GM06990 (cell line): ENCODE measurements at regions not wholly inside any gene's neighbourhood (a gene's known extent, or its start where the extent isn't known, plus 50 kb on each side); places are given as distances from the start of the nearest gene placed in this dataset.

Source experiments
- DNase-seq: peaks from one replicate; pipeline ENCODE4 v3.0.0-alpha.2; 2011; ENCODE audit not compliant: insufficient read length; ENCODE audit errors: extremely low read depth
- H3K27me3 ChIP-seq: replicated peaks from 2 replicates; pipeline ENCODE4 v1.6.0; 2011; ENCODE audit warnings: low read length; ENCODE audit not compliant: control insufficient read depth, insufficient read depth
- H3K36me3 ChIP-seq: 2 replicates; pipeline ENCODE4 v1.5.1; 2011; ENCODE audit warnings: low read length; ENCODE audit not compliant: control insufficient read depth, insufficient read depth
- H3K4me3 ChIP-seq: replicated peaks from 2 replicates; pipeline ENCODE4 v1.5.1; 2011; ENCODE audit warnings: low read depth, mild to moderate bottlenecking, control low read depth, low read length
- CTCF ChIP-seq: IDR thresholded peaks from 2 replicates; pipeline ENCODE4 v1.5.1; 2011; ENCODE audit warnings: low read length, control low read depth, mild to moderate bottlenecking, inconsistent platforms; ENCODE audit not compliant: insufficient read depth, poor library complexity, severe bottlenecking

GRCh38 chr3:102026656-102027055 lies 177.3 kb downstream of the NFKBIZ start:
- no peak for TF ChIP-seq CTCF
- Histone ChIP-seq H3K36me3 (no peaks in the 10 kb centered on the region), H3K4me3 (no peak overlapping the region), H3K27me3 (no peaks in the 10 kb centered on the region)
- no peak for DNase-seq

- H3K4me3 ChIP-seq, result no peak overlapping the region
- no peak for TF ChIP-seq CTCF
- no peak for DNase-seq
- H3K36me3 ChIP-seq, result no peaks in the 10 kb centered on the region
- H3K27me3 ChIP-seq, result no peaks in the 10 kb centered on the region
Observed at GRCh38 chr3:102030661-102031060, 181.3 kb downstream of the NFKBIZ start.

- no peak for DNase-seq
- H3K36me3 ChIP-seq, result no peaks in the 10 kb centered on the region
- H3K27me3 ChIP-seq, result no peaks in the 10 kb centered on the region
- H3K4me3 ChIP-seq, result no peak overlapping the region
- TF ChIP-seq CTCF, result no peak
Observed at GRCh38 chr3:102031834-102032233, 182.5 kb downstream of the NFKBIZ start.

GRCh38 chr3:102032491-102033383 lies 183.4 kb downstream of the NFKBIZ start:
- H3K36me3 ChIP-seq, result no peaks in the 10 kb centered on the region
- no peaks in the 10 kb centered on the region for H3K27me3 ChIP-seq
- no peak for TF ChIP-seq CTCF
- H3K4me3 ChIP-seq, result no peak overlapping the region
- DNase-seq, result no peak

- Histone ChIP-seq H3K36me3 (no peaks in the 10 kb centered on the region), H3K27me3 (no peaks in the 10 kb centered on the region), H3K4me3 (no peak overlapping the region)
- no peak for TF ChIP-seq CTCF
- DNase-seq, result no peak
Observed at GRCh38 chr3:102034639-102035451, 185.5 kb downstream of the NFKBIZ start.
